Activated CD8-positive, alpha-beta T cell treated with anti-CD3 and anti-CD28 coated beads for 36 hours (primary cell): ENCODE measurements at regions not wholly inside any gene's neighbourhood (a gene's known extent, or its start where the extent isn't known, plus 50 kb on each side); places are given as distances from the start of the nearest gene placed in this dataset.
A peak's percentile ranks its signal among the peaks of the same experiment; 100 is the strongest.

Experiments
- ATAC-seq: fragments of 200-7000 bp; cut with Tn5 transposase; one replicate; pipeline ENCODE4 v1.10.0; 2021; ENCODE audit warnings: mild to moderate bottlenecking, moderate library complexity
- CTCF ChIA-PET: fragments of 350-600 bp; sonication (Branson Sonifier 250); formaldehyde crosslinking; loops from one replicate; lab custom pipeline; 2021; ENCODE audit warnings: antibody characterized with exemption; lab: Charles Lee
- POLR2A ChIA-PET: fragments of 350-600 bp; sonication (Branson Sonifier 250); formaldehyde crosslinking; loops from one replicate; lab custom pipeline; 2021; ENCODE audit warnings: antibody characterized with exemption; lab: Charles Lee
- DNase-seq: peaks from one replicate; pipeline ENCODE4 v3.0.0-alpha.2; 2020
- H3K27ac Mint-ChIP-seq: one replicate; pipeline ENCODE4 v1.8.0; 2021; ENCODE audit warnings: mild to moderate bottlenecking, mixed read lengths
- H3K27me3 Mint-ChIP-seq: one replicate; pipeline ENCODE4 v1.8.0; 2021; ENCODE audit warnings: mixed read lengths
- H3K36me3 Mint-ChIP-seq: one replicate; pipeline ENCODE4 v1.8.0; 2021; ENCODE audit warnings: low read depth, mixed read lengths
- H3K4me1 Mint-ChIP-seq: one replicate; pipeline ENCODE4 v1.8.0; 2021; ENCODE audit warnings: low read depth, mixed read lengths
- H3K4me3 Mint-ChIP-seq: one replicate; pipeline ENCODE4 v1.8.0; 2021; ENCODE audit warnings: mild to moderate bottlenecking, moderate library complexity, mixed read lengths
- H3K9me3 Mint-ChIP-seq: one replicate; pipeline ENCODE4 v1.8.0; 2021; ENCODE audit warnings: mixed read lengths
- intact Hi-C: fragments of 100-400 bp; cut with micrococcal nuclease; formaldehyde crosslinking; loops from one replicate; pipeline ENCODE4 v1.10.0; 2022
- TF ChIP-seq, protein P1 (sequence below): fragments of 200-600 bp; IDR thresholded peaks from one replicate; pipeline ENCODE4 v1.8.0; 2022; ENCODE audit warnings: antibody characterized with exemption, mild to moderate bottlenecking

DNA sequence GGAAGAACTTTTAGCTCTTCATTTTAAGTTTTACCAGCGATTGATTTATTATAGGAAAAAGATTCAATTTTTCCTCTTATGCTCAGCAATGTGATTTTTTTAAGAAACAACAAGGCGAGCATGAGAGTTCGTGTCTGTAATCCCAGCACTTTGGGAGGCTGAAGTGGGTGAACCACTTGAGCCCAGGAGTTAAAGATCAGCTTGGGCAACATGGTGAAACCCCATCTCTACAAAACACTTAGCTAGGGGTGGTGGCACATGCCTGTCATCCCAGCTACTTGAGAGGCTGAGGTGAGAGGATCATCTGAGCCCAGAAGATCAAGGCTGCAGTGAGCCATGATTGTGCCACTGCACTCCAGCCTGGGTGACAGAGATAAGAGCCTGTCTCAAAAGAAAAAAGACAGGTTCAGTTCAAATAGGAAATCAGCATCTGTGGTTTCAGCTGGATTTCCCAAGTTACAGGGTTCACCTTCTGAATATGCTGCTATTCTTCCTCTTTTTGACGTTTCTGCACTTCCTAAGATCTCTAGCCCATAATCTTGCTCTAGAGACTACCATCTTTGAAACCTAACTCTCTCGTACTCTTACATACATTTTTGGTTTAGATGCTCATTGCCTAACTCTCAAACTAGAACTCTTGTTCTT, 274.7 kb downstream of the SEC23A start:
- DNase-seq (no peak), ATAC-seq (no peak)
- CTCF ChIA-PET: interaction anchor here (0.9 to 1.2 kb wide), 2 partner anchors 10 to 31 kb away, joined by 3 read pairs; no protein-coding TSS in a partner anchor
- Mint-ChIP-seq H3K9me3 (no peaks in the 10 kb centered on the region), H3K36me3 (no peaks in the 10 kb centered on the region), H3K27ac (no peak overlapping the region), H3K27me3 (peaks cover 2% of the 10 kb centered on the region), H3K4me3 (no peak overlapping the region), H3K4me1 (no peaks in the 10 kb centered on the region)
- POLR2A ChIA-PET: interaction anchor here (0.6 kb wide), 1 partner anchor 29 kb away, joined by 3 read pairs; no protein-coding TSS in a partner anchor
- TF ChIP-seq, protein P1, sequence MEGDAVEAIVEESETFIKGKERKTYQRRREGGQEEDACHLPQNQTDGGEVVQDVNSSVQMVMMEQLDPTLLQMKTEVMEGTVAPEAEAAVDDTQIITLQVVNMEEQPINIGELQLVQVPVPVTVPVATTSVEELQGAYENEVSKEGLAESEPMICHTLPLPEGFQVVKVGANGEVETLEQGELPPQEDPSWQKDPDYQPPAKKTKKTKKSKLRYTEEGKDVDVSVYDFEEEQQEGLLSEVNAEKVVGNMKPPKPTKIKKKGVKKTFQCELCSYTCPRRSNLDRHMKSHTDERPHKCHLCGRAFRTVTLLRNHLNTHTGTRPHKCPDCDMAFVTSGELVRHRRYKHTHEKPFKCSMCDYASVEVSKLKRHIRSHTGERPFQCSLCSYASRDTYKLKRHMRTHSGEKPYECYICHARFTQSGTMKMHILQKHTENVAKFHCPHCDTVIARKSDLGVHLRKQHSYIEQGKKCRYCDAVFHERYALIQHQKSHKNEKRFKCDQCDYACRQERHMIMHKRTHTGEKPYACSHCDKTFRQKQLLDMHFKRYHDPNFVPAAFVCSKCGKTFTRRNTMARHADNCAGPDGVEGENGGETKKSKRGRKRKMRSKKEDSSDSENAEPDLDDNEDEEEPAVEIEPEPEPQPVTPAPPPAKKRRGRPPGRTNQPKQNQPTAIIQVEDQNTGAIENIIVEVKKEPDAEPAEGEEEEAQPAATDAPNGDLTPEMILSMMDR: no peak
- intact Hi-C loops: no loop called here

DNA sequence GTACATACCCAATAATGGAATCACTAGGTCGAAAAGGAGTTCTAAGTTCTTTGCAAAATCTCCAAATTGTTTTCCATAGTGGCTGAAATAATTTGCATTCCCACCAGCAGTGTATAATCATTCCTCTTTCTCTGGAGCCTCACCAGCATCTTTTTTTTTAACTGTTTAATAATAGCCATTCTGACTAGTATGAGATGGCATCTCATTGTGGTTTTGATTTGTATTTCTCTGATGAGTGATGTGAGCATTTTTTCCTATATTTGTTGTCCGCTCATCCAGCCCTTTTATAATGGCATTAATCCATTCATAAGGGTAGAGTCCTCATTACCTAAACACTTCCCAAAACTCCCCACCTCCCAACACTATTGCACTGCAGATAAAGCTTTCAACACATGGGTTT, 278.3 kb downstream of the SEC23A start:
- no peaks in the 10 kb centered on the region for H3K36me3 Mint-ChIP-seq
- H3K9me3 Mint-ChIP-seq: no peaks in the 10 kb centered on the region
- ChIA-PET CTCF (no interaction called here), POLR2A (no interaction called here)
- TF ChIP-seq, protein P1: no peak
- ATAC-seq (no peak), DNase-seq (no peak)
- H3K27me3 Mint-ChIP-seq: peaks cover 2% of the 10 kb centered on the region
- no peaks in the 10 kb centered on the region for H3K4me1 Mint-ChIP-seq
- no peak overlapping the region for H3K27ac Mint-ChIP-seq
- intact Hi-C loops: no loop called here
- H3K4me3 Mint-ChIP-seq: no peak overlapping the region

DNA sequence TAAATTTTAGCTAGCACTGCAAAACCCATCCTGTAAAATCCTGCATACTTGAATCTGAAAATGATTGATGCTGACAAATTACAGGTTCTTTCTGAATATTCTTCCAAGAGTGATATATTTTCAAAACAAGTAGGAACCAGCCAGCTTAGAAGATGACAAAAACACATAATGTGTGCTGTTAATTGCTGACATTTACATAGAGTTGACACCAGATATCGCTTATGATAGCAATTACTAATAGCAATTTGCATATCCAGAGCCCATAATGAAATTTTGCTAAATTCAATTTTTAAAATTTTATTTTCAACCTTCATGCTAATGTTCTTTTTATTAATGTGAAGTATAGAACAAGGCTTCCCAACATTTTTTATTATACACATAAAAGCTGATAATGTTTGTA, 284.5 kb downstream of the SEC23A start:
- CTCF ChIA-PET: interaction anchor here (0.6 kb wide), 1 partner anchor 9 kb away, joined by 3 read pairs; no protein-coding TSS in a partner anchor
- no peaks in the 10 kb centered on the region for H3K9me3 Mint-ChIP-seq
- TF ChIP-seq, protein P1: no peak
- no peaks in the 10 kb centered on the region for H3K27me3 Mint-ChIP-seq
- no peak overlapping the region for H3K4me3 Mint-ChIP-seq
- no peaks in the 10 kb centered on the region for H3K36me3 Mint-ChIP-seq
- POLR2A ChIA-PET: no interaction called here
- H3K4me1 Mint-ChIP-seq: no peaks in the 10 kb centered on the region
- intact Hi-C loops: no loop called here
- DNase-seq (no peak), ATAC-seq (no peak)
- no peak overlapping the region for H3K27ac Mint-ChIP-seq

DNA sequence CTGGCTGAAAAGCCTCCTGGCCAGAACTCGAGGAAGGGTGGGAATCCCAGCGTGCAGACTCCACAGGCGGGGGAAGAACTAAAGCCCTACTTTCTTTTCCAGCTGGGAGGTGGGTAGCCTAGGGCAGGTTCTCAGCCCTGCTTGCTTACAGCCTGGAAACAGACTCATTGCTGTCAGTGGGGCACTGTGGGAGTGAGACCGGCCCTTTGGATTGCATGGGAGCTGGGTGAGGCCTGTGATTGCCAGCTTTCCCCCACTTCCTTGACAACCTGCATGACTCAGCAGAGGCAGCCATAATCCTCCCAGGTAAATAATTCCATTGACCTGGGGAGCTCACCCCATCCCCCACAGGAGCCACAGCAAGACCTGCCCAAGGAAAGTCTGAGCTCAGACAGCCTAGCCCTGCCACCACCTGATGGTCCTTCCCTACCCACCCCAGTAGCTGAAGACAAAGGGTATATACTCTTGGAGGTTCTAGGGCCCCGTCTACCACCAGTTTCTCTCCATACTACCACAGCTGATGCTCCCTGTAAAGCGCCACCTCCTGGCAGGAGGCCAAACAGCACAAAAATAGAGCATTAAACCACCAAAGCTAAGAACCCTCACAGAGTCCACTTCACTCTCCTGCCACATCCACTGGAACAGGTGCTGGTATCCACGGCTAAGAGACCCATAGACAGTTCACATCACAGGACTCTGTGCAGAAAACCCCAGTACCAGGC, 294.1 kb downstream of the SEC23A start:
- H3K27ac Mint-ChIP-seq: no peak overlapping the region
- H3K27me3 Mint-ChIP-seq: no peaks in the 10 kb centered on the region
- H3K4me3 Mint-ChIP-seq: no peak overlapping the region
- H3K4me1 Mint-ChIP-seq: no peaks in the 10 kb centered on the region
- peaks cover 11% of the 10 kb centered on the region for H3K9me3 Mint-ChIP-seq
- DNase-seq (peak; percentile 20), ATAC-seq (no peak)
- intact Hi-C loops: no loop called here
- TF ChIP-seq, protein P1: no peak
- CTCF ChIA-PET: interaction anchor here (1.3 kb wide), 1 partner anchor 8 kb away, joined by 3 read pairs; no protein-coding TSS in a partner anchor
- POLR2A ChIA-PET: no interaction called here
- H3K36me3 Mint-ChIP-seq: no peaks in the 10 kb centered on the region

DNA sequence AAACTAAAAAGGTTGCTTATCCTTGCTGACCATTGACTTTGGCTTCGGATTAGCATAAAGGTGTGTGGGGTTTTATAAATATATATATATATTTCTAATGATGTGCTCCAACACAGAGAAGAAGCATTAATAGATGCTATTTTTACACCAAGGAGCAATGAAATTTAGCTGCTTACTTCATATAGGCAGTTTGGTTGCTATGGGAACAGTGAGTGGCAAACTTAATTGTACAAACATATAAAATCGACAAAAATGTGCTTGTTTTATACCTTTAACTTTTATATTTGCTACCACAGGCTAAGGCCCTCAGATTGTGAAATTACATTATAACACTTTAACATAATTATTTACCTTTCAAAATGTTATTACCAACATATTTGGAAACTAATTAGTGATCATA, 303.4 kb downstream of the SEC23A start:
- Mint-ChIP-seq H3K4me1 (no peaks in the 10 kb centered on the region), H3K27ac (no peak overlapping the region), H3K36me3 (no peaks in the 10 kb centered on the region), H3K9me3 (peaks cover 11% of the 10 kb centered on the region), H3K4me3 (no peak overlapping the region), H3K27me3 (no peaks in the 10 kb centered on the region)
- DNase-seq (no peak), ATAC-seq (no peak)
- POLR2A ChIA-PET: no interaction called here
- CTCF ChIA-PET: no interaction called here
- intact Hi-C loops: no loop called here
- TF ChIP-seq, protein P1: no peak
